Lower leg skin (tissue), 4 donors: ENCODE measurements at regions not wholly inside any gene's neighbourhood (a gene's known extent, or its start where the extent isn't known, plus 50 kb on each side); places are given as distances from the start of the nearest gene placed in this dataset.

ENCODE experiments used
- DNase-seq, 2 donors: peaks; one replicate each; pipeline ENCODE4 v3.0.0-alpha.2; 2019; ENCODE audit warnings: low spot score in 2 of 2
- H3K4me3 ChIP-seq: fragments of 200-600 bp; sonication (generic); 2 replicates; pipeline ENCODE4 v1.5.1; 2017; ENCODE audit warnings: mild to moderate bottlenecking, low read depth; ENCODE audit not compliant: poor library complexity, severe bottlenecking
- CTCF ChIP-seq, 3 donors: fragments of 450-650 bp; IDR thresholded peaks; one replicate each; pipeline ENCODE4 v1.5.1; 2016; ENCODE audit warnings: antibody characterized with exemption in 3 of 3, mild to moderate bottlenecking in 3 of 3, moderate library complexity in 2 of 3
- POLR2A ChIP-seq, 2 donors: fragments of 450-650 bp; IDR thresholded peaks; one replicate each; pipeline ENCODE4 v1.6.1; 2016 to 2017; ENCODE audit warnings: antibody characterized with exemption in 2 of 2, mild to moderate bottlenecking in 1 of 2, moderate library complexity in 1 of 2
- WGBS, 2 donors: methylation state at CpG; one replicate each; pipeline ENCODE4 v1.1.5; 2018; 5-methylcytosine and 5-hydroxymethylcytosine counted together
- intact Hi-C: fragments of 100-400 bp; cut with DNase I; formaldehyde crosslinking; loops from one replicate; pipeline ENCODE4 v1.15.0; 2023; ENCODE audit warnings: low total_unique reads

GRCh38 chr11:32039149-32039548 is 51.7 kb upstream of the RCN1 start:
- H3K4me3 ChIP-seq = no peak overlapping the region
- TF ChIP-seq POLR2A (IDR thresholded peaks at IDR 0.05) (no peak), CTCF (IDR thresholded peaks at IDR 0.05) (no peak)
- intact Hi-C loops = no loop called here
- DNase-seq = no peak
- WGBS, 2 donors = 89 to 90% methylated on average over 1 of the region's 1 CpG

- intact Hi-C loops = no loop called here
- DNase-seq = no peak
- H3K4me3 ChIP-seq = no peak overlapping the region
- TF ChIP-seq CTCF (IDR thresholded peaks at IDR 0.05) = no peak
- no peak for TF ChIP-seq POLR2A (IDR thresholded peaks at IDR 0.05)
- WGBS, 2 donors = 87 to 89% methylated on average over 2 of the region's 2 CpGs
Observed at GRCh38 chr11:32034680-32035079, 56.2 kb upstream of the RCN1 start.

GRCh38 chr11:32034149-32034548 is 56.7 kb upstream of the RCN1 start:
- H3K4me3 ChIP-seq = no peak overlapping the region
- intact Hi-C loops = no loop called here
- no peak for DNase-seq
- TF ChIP-seq CTCF (IDR thresholded peaks at IDR 0.05) = no peak
- no peak for TF ChIP-seq POLR2A (IDR thresholded peaks at IDR 0.05)
- WGBS, 2 donors = 100% methylated on average over 1 of the region's 1 CpG

GRCh38 chr11:32033491-32033890 is 57.4 kb upstream of the RCN1 start:
- TF ChIP-seq CTCF (IDR thresholded peaks at IDR 0.05) = no peak
- no peak for TF ChIP-seq POLR2A (IDR thresholded peaks at IDR 0.05)
- no peak for DNase-seq
- 87 to 91% methylated on average over 6 of the region's 6 CpGs for WGBS, 2 donors
- intact Hi-C loops = no loop called here
- H3K4me3 ChIP-seq = no peak overlapping the region

GRCh38 chr11:32033067-32033466 is 57.8 kb upstream of the RCN1 start:
- 73 to 83% methylated on average over 2 of the region's 2 CpGs for WGBS, 2 donors
- TF ChIP-seq POLR2A (IDR thresholded peaks at IDR 0.05) (no peak), CTCF (IDR thresholded peaks at IDR 0.05) (no peak)
- H3K4me3 ChIP-seq = no peak overlapping the region
- intact Hi-C loops = no loop called here
- DNase-seq = no peak

- no peak for DNase-seq
- intact Hi-C loops = loop anchor here (1.0 kb wide), 1 partner anchor 15 kb away; no protein-coding TSS in a partner anchor
- WGBS, 2 donors = 62 to 63% methylated on average over 4 of the region's 4 CpGs
- H3K4me3 ChIP-seq = no peak overlapping the region
- no peak for TF ChIP-seq CTCF (IDR thresholded peaks at IDR 0.05)
- no peak for TF ChIP-seq POLR2A (IDR thresholded peaks at IDR 0.05)
Observed at GRCh38 chr11:32032478-32032877, 58.4 kb upstream of the RCN1 start.
